Neuronal stem cell (in vitro differentiated cells): ENCODE measurements at regions not wholly inside any gene's neighbourhood (a gene's known extent, or its start where the extent isn't known, plus 50 kb on each side); places are given as distances from the start of the nearest gene placed in this dataset.

ENCODE experiments used
- DNase-seq: peaks from one replicate; pipeline ENCODE4 v3.0.0-alpha.2; 2013; ENCODE audit warnings: low spot score
- H2AFZ ChIP-seq: one replicate; pipeline ENCODE4 v1.6.1; 2013; ENCODE audit warnings: mild to moderate bottlenecking, low read length, inconsistent platforms
- H2AK5ac ChIP-seq: 2 replicates; pipeline ENCODE4 v1.6.1; 2013; ENCODE audit warnings: low read depth, mild to moderate bottlenecking, inconsistent platforms, low read length, moderate library complexity, mixed read lengths
- H2BK120ac ChIP-seq: 2 replicates; pipeline ENCODE4 v1.6.1; 2013; ENCODE audit warnings: low read depth, mild to moderate bottlenecking, inconsistent platforms, low read length, moderate library complexity, mixed read lengths
- H2BK12ac ChIP-seq: one replicate; pipeline ENCODE4 v1.6.1; 2013; ENCODE audit warnings: low read length, inconsistent platforms
- H2BK15ac ChIP-seq: 2 replicates; pipeline ENCODE4 v1.6.1; 2013; ENCODE audit warnings: mild to moderate bottlenecking, low read length, inconsistent platforms, mixed read lengths
- H2BK5ac ChIP-seq: one replicate; pipeline ENCODE4 v1.6.1; 2013; ENCODE audit warnings: inconsistent platforms, mild to moderate bottlenecking, low read length, moderate library complexity
- H3K14ac ChIP-seq: one replicate; pipeline ENCODE4 v1.6.1; 2013; ENCODE audit warnings: low read length, inconsistent platforms
- H3K18ac ChIP-seq: 2 replicates; pipeline ENCODE4 v1.6.1; 2013; ENCODE audit warnings: low read length, inconsistent platforms
- H3K23ac ChIP-seq: 2 replicates; pipeline ENCODE4 v1.6.1; 2013; ENCODE audit warnings: low read depth, mild to moderate bottlenecking, mixed read lengths, low read length, inconsistent platforms; ENCODE audit not compliant: poor library complexity
- H3K27ac ChIP-seq: replicated peaks from 3 replicates; pipeline ENCODE4 v1.5.1; 2013; ENCODE audit warnings: low read length, inconsistent platforms
- H3K27me3 ChIP-seq, 3 experiments: 2 replicates each; pipeline ENCODE4 v1.6.1; 2013; ENCODE audit warnings: low read length in 3 of 3, mild to moderate bottlenecking in 2 of 3, inconsistent platforms in 1 of 3, low read depth in 1 of 3, mixed read lengths in 1 of 3, moderate library complexity in 1 of 3; ENCODE audit not compliant: control insufficient read depth in 3 of 3, insufficient read depth in 3 of 3
- H3K36me3 ChIP-seq, 2 donors: replicated peaks in 1 of 2; 2 replicates each; pipeline ENCODE4 v1.6.1; 2013; ENCODE audit warnings: low read length in 2 of 2; ENCODE audit not compliant: control insufficient read depth in 2 of 2, insufficient read depth in 2 of 2
- H3K4ac ChIP-seq: 2 replicates; pipeline ENCODE4 v1.6.1; 2013; ENCODE audit warnings: inconsistent platforms, mild to moderate bottlenecking, low read length, moderate library complexity
- H3K4me1 ChIP-seq, 2 donors: 1 replicate in 1 of 2; 2 replicates in 1 of 2; pipeline ENCODE4 v1.6.1; 2013; ENCODE audit warnings: low read length in 2 of 2, low read depth in 1 of 2; ENCODE audit not compliant: control insufficient read depth in 2 of 2, insufficient read depth in 1 of 2
- H3K4me2 ChIP-seq: one replicate; pipeline ENCODE4 v1.6.1; 2013; ENCODE audit warnings: mild to moderate bottlenecking, low read length, inconsistent platforms; ENCODE audit not compliant: insufficient read depth, poor library complexity, severe bottlenecking
- H3K4me3 ChIP-seq, 2 donors: 2 replicates each; pipeline ENCODE4 v1.5.1; 2013; ENCODE audit warnings: low read length in 2 of 2, mild to moderate bottlenecking in 2 of 2, inconsistent platforms in 1 of 2, moderate library complexity in 1 of 2
- H3K79me1 ChIP-seq: one replicate; pipeline ENCODE4 v1.6.1; 2013; ENCODE audit warnings: low read depth, mild to moderate bottlenecking, inconsistent platforms, low read length, moderate library complexity
- H3K9ac ChIP-seq: one replicate; pipeline ENCODE4 v1.6.1; 2013; ENCODE audit warnings: mild to moderate bottlenecking, low read depth, low read length, inconsistent platforms; ENCODE audit not compliant: poor library complexity
- H3K9me3 ChIP-seq, 2 donors: replicated peaks in 1 of 2; 2 replicates each; pipeline versions ENCODE3 to v1.6.1; 2013; ENCODE audit warnings: low read length in 2 of 2, mild to moderate bottlenecking in 2 of 2, inconsistent platforms in 1 of 2, low read depth in 1 of 2, mixed read lengths in 1 of 2, moderate library complexity in 1 of 2; ENCODE audit not compliant: control insufficient read depth in 2 of 2, insufficient read depth in 1 of 2
- H4K8ac ChIP-seq: one replicate; pipeline ENCODE4 v1.6.1; 2013; ENCODE audit warnings: low read depth, mild to moderate bottlenecking, inconsistent platforms, low read length, moderate library complexity
- H4K91ac ChIP-seq: one replicate; pipeline ENCODE4 v1.6.1; 2013; ENCODE audit warnings: low read length, low read depth, mild to moderate bottlenecking, inconsistent platforms; ENCODE audit not compliant: poor library complexity
- WGBS, 2 donors: extraction: QIAGEN DNeasy Blood & Tissue Kit; methylation state at CpG; one replicate each; pipeline ENCODE4 v1.1.7; 2013; ENCODE audit warnings: missing lambda C conversion rate in 2 of 2, mixed read lengths in 1 of 2; ENCODE audit not compliant: insufficient read length in 2 of 2, insufficient replicate concordance in 1 of 2; ENCODE audit errors: extremely low coverage in 2 of 2; 5-methylcytosine and 5-hydroxymethylcytosine counted together

GRCh38 chr20:18922898-18923297 is 109.3 kb downstream of the SCP2D1 start:
- H3K36me3 ChIP-seq, result no peaks in the 10 kb centered on the region
- no peak overlapping the region for H3K27ac ChIP-seq
- no peak for DNase-seq
- H3K4me3 ChIP-seq, result no peak overlapping the region
- H2BK5ac ChIP-seq, result no peak overlapping the region
- no peak overlapping the region for H3K14ac ChIP-seq
- no peak overlapping the region for H2AK5ac ChIP-seq
- H3K9me3 ChIP-seq, result no peaks in the 10 kb centered on the region
- no peak overlapping the region for H2BK15ac ChIP-seq
- H4K91ac ChIP-seq, result no peak overlapping the region
- no peak overlapping the region for H2AFZ ChIP-seq
- no peak overlapping the region for H4K8ac ChIP-seq
- H3K9ac ChIP-seq, result no peak overlapping the region
- no peak overlapping the region for H3K23ac ChIP-seq
- no peaks in the 10 kb centered on the region for H3K79me1 ChIP-seq
- no peak overlapping the region for H2BK120ac ChIP-seq
- no peak overlapping the region for H3K18ac ChIP-seq
- no peak overlapping the region for H3K4ac ChIP-seq
- H3K4me2 ChIP-seq, result no peak overlapping the region
- no peaks in the 10 kb centered on the region for H3K4me1 ChIP-seq
- H2BK12ac ChIP-seq, result no peak overlapping the region
- no CpG with 5 or more reads among the region's 2 CpGs for WGBS, 2 donors
- no peaks in the 10 kb centered on the region for H3K27me3 ChIP-seq

GRCh38 chr20:18926965-18927364 is 113.4 kb downstream of the SCP2D1 start:
- Histone ChIP-seq H3K23ac (no peak overlapping the region), H3K4ac (no peak overlapping the region), H2AK5ac (no peak overlapping the region), H2AFZ (no peak overlapping the region), H3K27me3 (no peaks in the 10 kb centered on the region), H3K14ac (no peak overlapping the region), H2BK15ac (no peak overlapping the region), H3K9ac (no peak overlapping the region), H3K18ac (no peak overlapping the region), H4K91ac (no peak overlapping the region), H2BK12ac (no peak overlapping the region), H3K9me3 (no peaks in the 10 kb centered on the region), H2BK5ac (no peak overlapping the region), H3K27ac (no peak overlapping the region), H3K4me1 (no peaks in the 10 kb centered on the region), H3K4me3 (no peak overlapping the region), H3K4me2 (no peak overlapping the region), H4K8ac (no peak overlapping the region), H3K79me1 (no peaks in the 10 kb centered on the region), H3K36me3 (no peaks in the 10 kb centered on the region), H2BK120ac (no peak overlapping the region)
- no peak for DNase-seq

- no peak overlapping the region for H3K14ac ChIP-seq
- H2AFZ ChIP-seq, result no peak overlapping the region
- no peak overlapping the region for H2BK5ac ChIP-seq
- no peak overlapping the region for H2AK5ac ChIP-seq
- H3K36me3 ChIP-seq, result no peaks in the 10 kb centered on the region
- H2BK120ac ChIP-seq, result no peak overlapping the region
- H3K18ac ChIP-seq, result no peak overlapping the region
- no peak overlapping the region for H3K4me3 ChIP-seq
- H2BK15ac ChIP-seq, result no peak overlapping the region
- no peak overlapping the region for H3K4me2 ChIP-seq
- no peak overlapping the region for H3K23ac ChIP-seq
- no peaks in the 10 kb centered on the region for H3K27me3 ChIP-seq
- H3K9ac ChIP-seq, result no peak overlapping the region
- no peak overlapping the region for H3K27ac ChIP-seq
- H3K4me1 ChIP-seq, result no peaks in the 10 kb centered on the region
- H2BK12ac ChIP-seq, result no peak overlapping the region
- no peaks in the 10 kb centered on the region for H3K79me1 ChIP-seq
- no peak overlapping the region for H4K91ac ChIP-seq
- no peak overlapping the region for H3K4ac ChIP-seq
- H3K9me3 ChIP-seq, result no peaks in the 10 kb centered on the region
- H4K8ac ChIP-seq, result no peak overlapping the region
- no peak for DNase-seq
Measured at GRCh38 chr20:18928626-18929025, 115.0 kb downstream of the SCP2D1 start.

- DNase-seq, result no peak
- no peaks in the 10 kb centered on the region for H3K79me1 ChIP-seq
- WGBS, 2 donors, result no CpG with 5 or more reads among the region's 1 CpG
- no peak overlapping the region for H2AFZ ChIP-seq
- no peaks in the 10 kb centered on the region for H3K4me1 ChIP-seq
- H3K27ac ChIP-seq, result no peak overlapping the region
- no peaks in the 10 kb centered on the region for H3K9me3 ChIP-seq
- H3K18ac ChIP-seq, result no peak overlapping the region
- no peak overlapping the region for H2BK5ac ChIP-seq
- no peak overlapping the region for H2BK12ac ChIP-seq
- H2AK5ac ChIP-seq, result no peak overlapping the region
- no peak overlapping the region for H2BK120ac ChIP-seq
- H4K91ac ChIP-seq, result no peak overlapping the region
- H4K8ac ChIP-seq, result no peak overlapping the region
- no peak overlapping the region for H3K14ac ChIP-seq
- no peak overlapping the region for H2BK15ac ChIP-seq
- H3K4ac ChIP-seq, result no peak overlapping the region
- no peak overlapping the region for H3K4me3 ChIP-seq
- H3K9ac ChIP-seq, result no peak overlapping the region
- H3K23ac ChIP-seq, result no peak overlapping the region
- no peak overlapping the region for H3K4me2 ChIP-seq
- H3K36me3 ChIP-seq, result no peaks in the 10 kb centered on the region
- H3K27me3 ChIP-seq, result no peaks in the 10 kb centered on the region
Measured at GRCh38 chr20:18929800-18930199, 116.2 kb downstream of the SCP2D1 start.
